ENCODE measurements at regions not wholly inside any gene's neighbourhood (a gene's known extent, or its start where the extent isn't known, plus 50 kb on each side); places are given as distances from the start of the nearest gene placed in this dataset.

- H2BK15ac ChIP-seq (ENCODE audit: low read length) = no peak overlapping the region
- no peak overlapping the region for H3K18ac ChIP-seq (ENCODE audit: extremely low read depth, low read length)
- CTCF ChIA-PET (ENCODE audit: partially characterized antibody) = no interaction called here
- TF ChIP-seq TAF7 (optimal IDR thresholded peaks at IDR 0.05; ENCODE audit: borderline replicate concordance, low read depth, low read length) = no peak
- FAIRE-seq = no peak
- H3K23me2 ChIP-seq (ENCODE audit: low read depth, low read length) = no peaks in the 10 kb centered on the region
- no peaks in the 10 kb centered on the region for H4K20me1 ChIP-seq (replicated peaks in 1 of 2; ENCODE audit: control insufficient read depth in 1 of 2, insufficient read depth in 2 of 2, low read length in 2 of 2)
- no peak overlapping the region for H2BK120ac ChIP-seq (replicated peaks; ENCODE audit: low read depth, low read length)
- H3K9me3 ChIP-seq (ENCODE audit: insufficient read depth in 2 of 2, low read depth in 1 of 2, low read length in 1 of 2) = no peaks in the 10 kb centered on the region
- H3K4ac ChIP-seq (replicated peaks; ENCODE audit: insufficient read length, low read depth, low read length) = no peak overlapping the region
- H3K56ac ChIP-seq (replicated peaks; ENCODE audit: insufficient read length, low read depth, low read length) = no peak overlapping the region
- no peak overlapping the region for H3K23ac ChIP-seq (ENCODE audit: insufficient read length)
- no peak overlapping the region for H3K14ac ChIP-seq (ENCODE audit: insufficient read length)
- H4K91ac ChIP-seq (replicated peaks; ENCODE audit: insufficient read length, low read length) = no peak overlapping the region
- POLR2A ChIA-PET (ENCODE audit: partially characterized antibody) = no interaction called here
- no peak overlapping the region for H2BK5ac ChIP-seq (ENCODE audit: low read depth, low read length)
- no peaks in the 10 kb centered on the region for H3K4me1 ChIP-seq (replicated peaks in 1 of 4; ENCODE audit: control insufficient read depth in 3 of 4, insufficient read depth in 4 of 4, low read length in 3 of 4)
- H3K79me1 ChIP-seq (ENCODE audit: low read depth, low read length) = no peaks in the 10 kb centered on the region
- H2AK5ac ChIP-seq (ENCODE audit: low read depth, low read length) = no peak overlapping the region
- no peaks in the 10 kb centered on the region for H3K79me2 ChIP-seq (ENCODE audit: control insufficient read depth in 1 of 2, insufficient read depth in 2 of 2, low read length in 2 of 2)
- DNase-seq (ENCODE audit: low read depth in 1 of 2, low spot score in 2 of 2) = no peak
- H2BK20ac ChIP-seq (ENCODE audit: low read length) = no peak overlapping the region
- H3K27me3 ChIP-seq (replicated peaks in 1 of 4; ENCODE audit: control insufficient read depth in 3 of 4, extremely low read depth in 1 of 4, insufficient read depth in 3 of 4, low read length in 3 of 4) = no peaks in the 10 kb centered on the region
- H4K8ac ChIP-seq (ENCODE audit: extremely low read depth, insufficient read depth, low read length) = no peak overlapping the region
- no peak overlapping the region for H3K4me3 ChIP-seq (ENCODE audit: extremely low read depth in 1 of 4, insufficient read depth in 2 of 4, low read depth in 3 of 4, low read length in 4 of 4)
- no peak overlapping the region for H3K4me2 ChIP-seq (ENCODE audit: insufficient read depth in 1 of 2, low read depth in 2 of 2, low read length in 2 of 2)
- no peak overlapping the region for H3K27ac ChIP-seq (ENCODE audit: low read depth, low read length)
- H2BK12ac ChIP-seq (ENCODE audit: low read depth, low read length) = no peak overlapping the region
- H3K9ac ChIP-seq (replicated peaks in 1 of 4; ENCODE audit: extremely low read depth in 1 of 4, low read depth in 3 of 4, low read length in 3 of 4) = no peak overlapping the region
- 96% methylated on average over 4 of the region's 4 CpGs; no CpG with 5 or more reads in 1 of the 2 experiments for WGBS, 2 experiments (ENCODE audit: extremely low coverage in 1 of 2, insufficient coverage in 1 of 2, insufficient read length in 1 of 2, insufficient replicate concordance in 2 of 2, low coverage in 1 of 2, low lambda C conversion rate in 2 of 2, missing lambda C conversion rate in 1 of 2)
- no peak overlapping the region for H4K5ac ChIP-seq (ENCODE audit: insufficient read length, low read depth, low read length)
- no peaks in the 10 kb centered on the region for H3K36me3 ChIP-seq (ENCODE audit: control insufficient read depth in 2 of 4, insufficient read depth in 4 of 4, low read length in 3 of 4)
- no peak overlapping the region for H2AFZ ChIP-seq (ENCODE audit: low read length)
Measured at GRCh38 chr18:28331551-28331950, 154.6 kb upstream of the CDH2 start.
